NCI-H510A treated with DMSO at 0.1 percent for 48 hours (cell line): ENCODE measurements at regions not wholly inside any gene's neighbourhood (a gene's known extent, or its start where the extent isn't known, plus 50 kb on each side); places are given as distances from the start of the nearest gene placed in this dataset.

Source experiments
- DNase-seq: peaks from one replicate; lab custom pipeline; 2025; lab: John Stamatoyannopoulos, UW

- no peak for DNase-seq
These were observed 50.4 kb upstream of the PPP2R2D start for GRCh38 chr10:131850383-131850870.
